Left cardiac atrium (tissue), 4 donors: ENCODE measurements at regions not wholly inside any gene's neighbourhood (a gene's known extent, or its start where the extent isn't known, plus 50 kb on each side); places are given as distances from the start of the nearest gene placed in this dataset.
"Not testable (repeated sequence)": the region's sequence is repeated elsewhere in the genome, so short reads cannot be mapped to it uniquely, and the experiment has no call there.

ENCODE experiments used
- ATAC-seq, 2 donors: fragments of 200-7000 bp; cut with Tn5 transposase; one replicate each; pipeline ENCODE4 v1.9.1; 2020; ENCODE audit warnings: mild to moderate bottlenecking in 2 of 2, moderate library complexity in 2 of 2
- DNase-seq: peaks from one replicate; pipeline ENCODE4 v3.0.0-alpha.2; 2020
- intact Hi-C, 2 donors: fragments of 100-400 bp; cut with DNase I; formaldehyde crosslinking; loops; one replicate each; pipeline versions ENCODE4 v1.14.1 to v1.15.1; 2022 to 2023
- donor health status: DM: no; HTN: yes; CAD: no.
- donor health status: DM: no; HTN: yes; CAD: no; lungs with severe emphysema.
- donor health status: DM: yes; HTN: yes; CAD: no.
- donor health status: Dilated cardiomyopathy.

- DNase-seq (no peak), ATAC-seq (no peak)
- intact Hi-C loops: no loop called here
These were observed 59.3 kb downstream of the BTBD3 start for GRCh38 chr20:11976966-11977365.

GRCh38 chr20:11978496-11978895, 60.8 kb downstream of the BTBD3 start:
- ATAC-seq (no peak), DNase-seq (no peak)
- intact Hi-C loops: no loop called here

- DNase-seq: no peak
- intact Hi-C loops: no loop called here
- ATAC-seq: no peak
These were observed 61.8 kb downstream of the BTBD3 start for GRCh38 chr20:11979306-11979990.

- intact Hi-C loops: no loop called here
- no peak for DNase-seq
- no peak for ATAC-seq
These were observed 62.6 kb downstream of the BTBD3 start for GRCh38 chr20:11980263-11980662.

GRCh38 chr20:11981366-11981947, 63.8 kb downstream of the BTBD3 start:
- DNase-seq: no peak
- intact Hi-C loops: no loop called here
- no peak for ATAC-seq

GRCh38 chr20:11982289-11982954, 64.7 kb downstream of the BTBD3 start:
- DNase-seq (no peak), ATAC-seq (peak; percentile 59 to 96)
- intact Hi-C loops: no loop called here

- ATAC-seq: no peak
These were observed 65.3 kb downstream of the BTBD3 start for GRCh38 chr20:11982955-11983470.

GRCh38 chr20:11986954-11987353, 69.3 kb downstream of the BTBD3 start:
- DNase-seq (no peak), ATAC-seq (no peak)
- intact Hi-C loops: no loop called here

More at GRCh38 chr20:11982955-11983470, 65.3 kb downstream of the BTBD3 start:
- intact Hi-C loops: no loop called here
- no peak for DNase-seq

GRCh38 chr20:11987526-11987925, 69.8 kb downstream of the BTBD3 start:
- no peak for DNase-seq
- intact Hi-C loops: no loop called here
- no peak for ATAC-seq

GRCh38 chr20:11989018-11989771, 71.5 kb downstream of the BTBD3 start:
- no peak for DNase-seq
- intact Hi-C loops: no loop called here
- peak; percentile 19 to 39 for ATAC-seq

- no peak for DNase-seq
These were observed 74.7 kb downstream of the BTBD3 start for GRCh38 chr20:11992426-11992825.

GRCh38 chr20:11993886-11994461, 76.3 kb downstream of the BTBD3 start:
- no peak for DNase-seq
- intact Hi-C loops: no loop called here
- ATAC-seq: no peak

More at GRCh38 chr20:11992426-11992825, 74.7 kb downstream of the BTBD3 start:
- ATAC-seq: no peak
- intact Hi-C loops: no loop called here

- DNase-seq (no peak), ATAC-seq (peak in 1 of 2 donors; percentile 96)
- intact Hi-C loops: no loop called here
These were observed 78.3 kb downstream of the BTBD3 start for GRCh38 chr20:11995805-11996567.

GRCh38 chr20:12004776-12005175, 87.1 kb downstream of the BTBD3 start:
- ATAC-seq, DNase-seq, intact Hi-C loops: not testable (repeated sequence)

GRCh38 chr20:12012241-12013222, 94.8 kb downstream of the BTBD3 start:
- ATAC-seq (peak in 1 of 2 donors; percentile 41), DNase-seq (no peak)
- intact Hi-C loops: no loop called here

GRCh38 chr20:12014276-12014675, 96.6 kb downstream of the BTBD3 start:
- ATAC-seq: no peak
- intact Hi-C loops: no loop called here

GRCh38 chr20:12014736-12015135, 97.0 kb downstream of the BTBD3 start:
- DNase-seq (no peak), ATAC-seq (no peak)
- intact Hi-C loops: no loop called here

More at GRCh38 chr20:12014276-12014675, 96.6 kb downstream of the BTBD3 start:
- no peak for DNase-seq
